ENCODE measurements at regions not wholly inside any gene's neighbourhood (a gene's known extent, or its start where the extent isn't known, plus 50 kb on each side); places are given as distances from the start of the nearest gene placed in this dataset.

DNA sequence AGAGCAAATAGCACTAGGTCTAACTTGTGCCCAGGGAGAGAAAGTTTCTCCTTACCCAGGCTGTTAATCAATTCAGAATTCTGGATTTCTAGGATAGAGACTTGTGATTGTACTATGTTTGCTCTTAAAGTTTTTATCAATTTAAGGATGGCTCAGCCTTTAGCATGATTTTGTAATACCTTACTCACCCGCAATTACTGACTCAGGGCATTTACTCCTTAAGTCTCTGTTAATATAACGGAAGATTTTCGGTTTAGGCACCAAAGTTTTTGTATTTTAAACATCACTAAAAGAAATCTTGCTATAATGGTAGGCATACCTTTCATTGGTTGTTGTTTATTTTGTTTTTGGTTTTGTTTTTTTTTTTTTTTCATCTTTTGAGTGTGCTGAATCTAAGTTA, 358.2 kb downstream of the RBM43 start:
- TF ChIP-seq, protein P1, sequence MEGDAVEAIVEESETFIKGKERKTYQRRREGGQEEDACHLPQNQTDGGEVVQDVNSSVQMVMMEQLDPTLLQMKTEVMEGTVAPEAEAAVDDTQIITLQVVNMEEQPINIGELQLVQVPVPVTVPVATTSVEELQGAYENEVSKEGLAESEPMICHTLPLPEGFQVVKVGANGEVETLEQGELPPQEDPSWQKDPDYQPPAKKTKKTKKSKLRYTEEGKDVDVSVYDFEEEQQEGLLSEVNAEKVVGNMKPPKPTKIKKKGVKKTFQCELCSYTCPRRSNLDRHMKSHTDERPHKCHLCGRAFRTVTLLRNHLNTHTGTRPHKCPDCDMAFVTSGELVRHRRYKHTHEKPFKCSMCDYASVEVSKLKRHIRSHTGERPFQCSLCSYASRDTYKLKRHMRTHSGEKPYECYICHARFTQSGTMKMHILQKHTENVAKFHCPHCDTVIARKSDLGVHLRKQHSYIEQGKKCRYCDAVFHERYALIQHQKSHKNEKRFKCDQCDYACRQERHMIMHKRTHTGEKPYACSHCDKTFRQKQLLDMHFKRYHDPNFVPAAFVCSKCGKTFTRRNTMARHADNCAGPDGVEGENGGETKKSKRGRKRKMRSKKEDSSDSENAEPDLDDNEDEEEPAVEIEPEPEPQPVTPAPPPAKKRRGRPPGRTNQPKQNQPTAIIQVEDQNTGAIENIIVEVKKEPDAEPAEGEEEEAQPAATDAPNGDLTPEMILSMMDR (conservative IDR thresholded peaks at IDR 0.05; ENCODE audit: low read depth, low read length) = no peak
- no peak for TF ChIP-seq EZH2 (IDR thresholded peaks at IDR 0.05; ENCODE audit: low read length, unreplicated experiment)

Measured in PC-3 (cell line).